C4-2B (cell line): ENCODE measurements at regions not wholly inside any gene's neighbourhood (a gene's known extent, or its start where the extent isn't known, plus 50 kb on each side); places are given as distances from the start of the nearest gene placed in this dataset.

Source experiments
- H3K27ac ChIP-seq: fragments of 450-650 bp; 2 replicates; pipeline ENCODE4 v1.5.1; 2017
- CTCF ChIP-seq: fragments of 450-650 bp; conservative IDR thresholded peaks from 2 replicates; pipeline ENCODE4 v1.5.1; 2017; ENCODE audit warnings: mild to moderate bottlenecking
- ZFX ChIP-seq: fragments of 450-650 bp; IDR thresholded peaks from 2 replicates; pipeline ENCODE4 v1.6.1; 2017

GRCh38 chr10:4450169-4450568, 375.8 kb upstream of the AKR1E2 start:
- TF ChIP-seq CTCF (no peak), ZFX (no peak)
- no peak overlapping the region for H3K27ac ChIP-seq

GRCh38 chr10:4448030-4448429, 378.0 kb upstream of the AKR1E2 start:
- H3K27ac ChIP-seq = no peak overlapping the region
- TF ChIP-seq CTCF = no peak
- TF ChIP-seq ZFX = no peak

- H3K27ac ChIP-seq = no peak overlapping the region
- TF ChIP-seq CTCF (no peak), ZFX (no peak)
These were observed 382.6 kb upstream of the AKR1E2 start for GRCh38 chr10:4443419-4443818.

GRCh38 chr10:4442296-4442695, 383.7 kb upstream of the AKR1E2 start:
- TF ChIP-seq CTCF = no peak
- TF ChIP-seq ZFX = no peak
- H3K27ac ChIP-seq = no peak overlapping the region

- no peak overlapping the region for H3K27ac ChIP-seq
- no peak for TF ChIP-seq CTCF
- no peak for TF ChIP-seq ZFX
These were observed 385.7 kb upstream of the AKR1E2 start for GRCh38 chr10:4440260-4440659.

- TF ChIP-seq CTCF (no peak), ZFX (no peak)
- H3K27ac ChIP-seq = no peak overlapping the region
These were observed 388.2 kb upstream of the AKR1E2 start for GRCh38 chr10:4437791-4438190.

- no peak overlapping the region for H3K27ac ChIP-seq
- TF ChIP-seq CTCF (no peak), ZFX (no peak)
These were observed 388.9 kb upstream of the AKR1E2 start for GRCh38 chr10:4437061-4437460.

GRCh38 chr10:4436103-4436502, 389.9 kb upstream of the AKR1E2 start:
- TF ChIP-seq CTCF (no peak), ZFX (no peak)
- H3K27ac ChIP-seq = no peak overlapping the region
